ENCODE measurements at regions not wholly inside any gene's neighbourhood (a gene's known extent, or its start where the extent isn't known, plus 50 kb on each side); places are given as distances from the start of the nearest gene placed in this dataset.

DNA sequence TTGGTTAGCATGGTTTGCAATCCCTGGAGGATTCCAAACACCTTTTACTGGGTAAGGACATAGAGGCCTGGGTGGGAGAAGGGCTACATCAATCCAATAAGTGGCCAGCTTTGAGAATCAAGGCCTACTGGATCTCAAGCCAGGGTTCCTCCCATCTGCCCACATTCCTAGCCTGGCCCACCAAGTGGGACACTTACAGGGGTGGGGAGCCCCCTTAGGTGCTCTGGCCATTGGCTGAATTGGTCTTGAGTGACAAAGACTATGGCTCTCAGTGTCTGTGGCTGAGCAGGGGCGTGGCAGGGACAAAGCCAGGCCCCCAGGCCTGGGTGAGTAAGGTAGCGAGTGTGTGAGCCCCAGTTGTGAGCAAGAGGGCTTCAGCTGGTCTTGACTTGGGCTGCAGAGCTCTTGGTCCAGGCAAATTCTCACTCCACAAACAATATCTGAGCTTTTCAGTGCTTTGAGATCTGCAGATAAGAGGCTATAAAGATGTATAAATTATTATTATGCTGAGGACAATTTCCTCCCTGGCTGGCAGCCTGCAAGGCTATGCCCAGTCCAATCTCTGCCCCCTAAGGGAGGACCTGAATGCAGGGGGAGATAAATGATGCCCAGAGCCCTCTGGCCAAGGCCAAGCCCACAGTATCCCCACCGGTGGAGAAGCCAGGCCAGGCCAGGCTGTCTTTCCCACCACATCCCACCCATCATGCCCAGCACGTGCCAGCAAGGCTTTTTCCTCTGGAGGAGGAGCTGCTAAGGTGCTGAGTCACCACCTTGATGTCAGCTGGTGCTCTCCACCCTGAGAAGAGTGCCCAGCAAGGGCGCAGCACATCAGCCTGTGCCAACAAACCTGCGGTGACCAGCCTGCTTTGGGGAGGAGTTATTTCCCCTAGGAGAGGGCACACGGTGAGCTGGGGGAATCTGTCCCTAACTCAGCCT is 80.7 kb upstream of the DUSP5 start:
- TF ChIP-seq, protein P1, sequence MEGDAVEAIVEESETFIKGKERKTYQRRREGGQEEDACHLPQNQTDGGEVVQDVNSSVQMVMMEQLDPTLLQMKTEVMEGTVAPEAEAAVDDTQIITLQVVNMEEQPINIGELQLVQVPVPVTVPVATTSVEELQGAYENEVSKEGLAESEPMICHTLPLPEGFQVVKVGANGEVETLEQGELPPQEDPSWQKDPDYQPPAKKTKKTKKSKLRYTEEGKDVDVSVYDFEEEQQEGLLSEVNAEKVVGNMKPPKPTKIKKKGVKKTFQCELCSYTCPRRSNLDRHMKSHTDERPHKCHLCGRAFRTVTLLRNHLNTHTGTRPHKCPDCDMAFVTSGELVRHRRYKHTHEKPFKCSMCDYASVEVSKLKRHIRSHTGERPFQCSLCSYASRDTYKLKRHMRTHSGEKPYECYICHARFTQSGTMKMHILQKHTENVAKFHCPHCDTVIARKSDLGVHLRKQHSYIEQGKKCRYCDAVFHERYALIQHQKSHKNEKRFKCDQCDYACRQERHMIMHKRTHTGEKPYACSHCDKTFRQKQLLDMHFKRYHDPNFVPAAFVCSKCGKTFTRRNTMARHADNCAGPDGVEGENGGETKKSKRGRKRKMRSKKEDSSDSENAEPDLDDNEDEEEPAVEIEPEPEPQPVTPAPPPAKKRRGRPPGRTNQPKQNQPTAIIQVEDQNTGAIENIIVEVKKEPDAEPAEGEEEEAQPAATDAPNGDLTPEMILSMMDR (IDR thresholded peaks at IDR 0.05; ENCODE audit: insufficient read depth, low read length, poor library complexity, severe bottlenecking), result no peak
- TF ChIP-seq EZH2phosphoT487 (conservative IDR thresholded peaks at IDR 0.05; ENCODE audit: low read length), result no peak
